ENCODE measurements at regions not wholly inside any gene's neighbourhood (a gene's known extent, or its start where the extent isn't known, plus 50 kb on each side); places are given as distances from the start of the nearest gene placed in this dataset.
A peak's percentile ranks its signal among the peaks of the same experiment; 100 is the strongest.
"Not testable (repeated sequence)": the region's sequence is repeated elsewhere in the genome, so short reads cannot be mapped to it uniquely, and the experiment has no call there.

GRCh38 chr3:15933439-15934139 lies 135.8 kb upstream of the ANKRD28 start:
- in situ Hi-C loops (cut with HindIII; ENCODE audit: low pct_ligation_motif_present, low sequenced_read_pairs): no loop called here
- no peak for DNase-seq
- Histone ChIP-seq H3K36me3 (replicated peaks) (no peaks in the 10 kb centered on the region), H3K27ac (no peak overlapping the region), H3K27me3 (replicated peaks) (no peaks in the 10 kb centered on the region), H3K4me3 (ENCODE audit: low read depth, low read length) (no peak overlapping the region)
- no peak for TF ChIP-seq CTCF (IDR thresholded peaks at IDR 0.05; ENCODE audit: low read depth, low read length, missing control alignments)

GRCh38 chr3:15934389-15935195 lies 136.8 kb upstream of the ANKRD28 start:
- in situ Hi-C loops (cut with HindIII; ENCODE audit: low pct_ligation_motif_present, low sequenced_read_pairs): no loop called here
- Histone ChIP-seq H3K4me3 (ENCODE audit: low read depth, low read length) (no peak overlapping the region), H3K27ac (no peak overlapping the region), H3K27me3 (replicated peaks) (no peaks in the 10 kb centered on the region), H3K36me3 (replicated peaks) (no peaks in the 10 kb centered on the region)
- no peak for DNase-seq
- TF ChIP-seq CTCF (IDR thresholded peaks at IDR 0.05; ENCODE audit: low read depth, low read length, missing control alignments): no peak

GRCh38 chr3:15936312-15936711 lies 138.5 kb upstream of the ANKRD28 start:
- TF ChIP-seq CTCF (IDR thresholded peaks at IDR 0.05; ENCODE audit: low read depth, low read length, missing control alignments): no peak
- no peak overlapping the region for H3K4me3 ChIP-seq (ENCODE audit: low read depth, low read length)
- H3K27ac ChIP-seq: no peak overlapping the region
- in situ Hi-C loops (cut with HindIII; ENCODE audit: low pct_ligation_motif_present, low sequenced_read_pairs): no loop called here
- no peaks in the 10 kb centered on the region for H3K27me3 ChIP-seq (replicated peaks)
- DNase-seq: peak; percentile 10
- no peaks in the 10 kb centered on the region for H3K36me3 ChIP-seq (replicated peaks)

GRCh38 chr3:15940641-15941040 lies 142.9 kb upstream of the ANKRD28 start:
- Histone ChIP-seq H3K36me3 (replicated peaks) (no peaks in the 10 kb centered on the region), H3K4me3 (ENCODE audit: low read depth, low read length) (no peak overlapping the region), H3K27ac (no peak overlapping the region), H3K27me3 (replicated peaks) (no peaks in the 10 kb centered on the region)
- in situ Hi-C loops (cut with HindIII; ENCODE audit: low pct_ligation_motif_present, low sequenced_read_pairs): no loop called here
- DNase-seq: no peak
- no peak for TF ChIP-seq CTCF (IDR thresholded peaks at IDR 0.05; ENCODE audit: low read depth, low read length, missing control alignments)

DNA sequence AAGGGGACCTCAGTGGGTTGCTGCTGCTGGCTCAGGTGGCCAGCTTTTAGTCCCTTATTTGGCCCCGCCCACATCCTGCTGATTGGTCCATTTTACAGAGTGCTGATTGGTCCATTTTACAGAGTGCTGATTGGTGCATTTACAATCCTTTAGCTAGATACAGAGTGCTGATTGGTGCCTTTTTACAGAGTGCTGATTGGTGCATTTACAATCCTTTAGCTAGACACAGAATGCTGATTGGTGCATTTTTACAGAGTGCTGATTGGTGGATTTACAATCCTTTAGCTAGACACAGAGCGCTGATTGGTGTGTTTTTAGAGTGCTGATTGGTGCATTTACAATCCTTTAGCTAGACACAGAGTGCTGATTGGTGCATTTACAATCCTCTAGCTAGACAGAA lies 143.7 kb upstream of the ANKRD28 start:
- H3K27ac ChIP-seq; H3K27me3 ChIP-seq (replicated peaks); H3K4me3 ChIP-seq (ENCODE audit: low read depth, low read length); in situ Hi-C loops (cut with HindIII; ENCODE audit: low pct_ligation_motif_present, low sequenced_read_pairs); H3K36me3 ChIP-seq (replicated peaks); DNase-seq: not testable (repeated sequence)

DNA sequence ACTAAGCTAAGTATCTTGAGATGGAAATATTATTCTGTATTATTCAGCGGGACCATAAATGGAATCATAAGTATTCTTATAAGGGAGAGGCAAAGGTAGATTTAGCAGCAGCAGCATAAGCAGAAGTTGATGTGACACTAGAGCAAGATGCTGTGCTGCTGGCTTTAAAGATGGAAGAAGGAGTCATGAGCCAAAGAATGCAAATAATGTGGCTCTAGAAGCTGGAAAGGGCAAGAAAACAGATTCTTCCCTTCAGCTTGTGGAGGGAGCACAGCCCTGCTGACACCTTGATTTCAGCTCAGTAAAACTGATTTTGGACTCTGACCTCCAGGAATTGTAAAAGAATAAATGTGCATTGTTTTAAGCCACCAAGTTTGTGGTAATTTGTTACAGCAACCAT lies 144.2 kb upstream of the ANKRD28 start:
- TF ChIP-seq CTCF (IDR thresholded peaks at IDR 0.05; ENCODE audit: low read depth, low read length, missing control alignments): no peak
- no peak overlapping the region for H3K27ac ChIP-seq
- no peaks in the 10 kb centered on the region for H3K36me3 ChIP-seq (replicated peaks)
- no peaks in the 10 kb centered on the region for H3K27me3 ChIP-seq (replicated peaks)
- H3K4me3 ChIP-seq (ENCODE audit: low read depth, low read length): no peak overlapping the region
- DNase-seq: no peak
- in situ Hi-C loops (cut with HindIII; ENCODE audit: low pct_ligation_motif_present, low sequenced_read_pairs): no loop called here
